ENCODE measurements at regions not wholly inside any gene's neighbourhood (a gene's known extent, or its start where the extent isn't known, plus 50 kb on each side); places are given as distances from the start of the nearest gene placed in this dataset.

DNA sequence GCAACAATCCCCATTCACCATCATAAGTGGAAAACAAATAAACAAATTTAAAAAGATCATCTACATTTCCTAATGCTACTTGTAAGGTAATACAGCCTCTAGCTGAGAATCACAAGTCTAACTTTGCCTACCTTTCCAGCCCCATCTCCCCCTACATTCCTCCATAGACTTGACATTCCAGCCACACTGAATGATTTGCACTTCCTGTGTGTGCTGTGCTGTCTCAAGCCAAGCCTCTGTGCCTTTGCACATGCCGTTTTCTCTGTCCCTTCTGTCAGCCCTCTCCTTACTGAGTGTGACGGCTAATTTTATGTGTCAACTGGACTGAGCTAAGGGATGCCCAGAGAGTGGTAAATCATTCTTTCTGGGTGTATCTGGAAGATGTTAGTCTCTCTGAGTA is 82.4 kb upstream of the MBIP start:
- no peaks in the 10 kb centered on the region for H3K9me3 ChIP-seq
- no peaks in the 10 kb centered on the region for H3K4me1 ChIP-seq
- no peaks in the 10 kb centered on the region for H3K27me3 ChIP-seq
- TF ChIP-seq POLR2A (IDR thresholded peaks at IDR 0.05) (no peak), POLR2AphosphoS5 (IDR thresholded peaks at IDR 0.05) (no peak), EP300 (IDR thresholded peaks at IDR 0.05) (no peak), CTCF (IDR thresholded peaks at IDR 0.05) (no peak)
- H3K27ac ChIP-seq = no peak overlapping the region
- H3K4me3 ChIP-seq = no peak overlapping the region
- ATAC-seq = no peak
- H3K36me3 ChIP-seq = no peaks in the 10 kb centered on the region
- WGBS, 2 donors (ENCODE audit: low coverage in 1 of 2) = 60 to 75% methylated on average over 2 of the region's 2 CpGs

DNA sequence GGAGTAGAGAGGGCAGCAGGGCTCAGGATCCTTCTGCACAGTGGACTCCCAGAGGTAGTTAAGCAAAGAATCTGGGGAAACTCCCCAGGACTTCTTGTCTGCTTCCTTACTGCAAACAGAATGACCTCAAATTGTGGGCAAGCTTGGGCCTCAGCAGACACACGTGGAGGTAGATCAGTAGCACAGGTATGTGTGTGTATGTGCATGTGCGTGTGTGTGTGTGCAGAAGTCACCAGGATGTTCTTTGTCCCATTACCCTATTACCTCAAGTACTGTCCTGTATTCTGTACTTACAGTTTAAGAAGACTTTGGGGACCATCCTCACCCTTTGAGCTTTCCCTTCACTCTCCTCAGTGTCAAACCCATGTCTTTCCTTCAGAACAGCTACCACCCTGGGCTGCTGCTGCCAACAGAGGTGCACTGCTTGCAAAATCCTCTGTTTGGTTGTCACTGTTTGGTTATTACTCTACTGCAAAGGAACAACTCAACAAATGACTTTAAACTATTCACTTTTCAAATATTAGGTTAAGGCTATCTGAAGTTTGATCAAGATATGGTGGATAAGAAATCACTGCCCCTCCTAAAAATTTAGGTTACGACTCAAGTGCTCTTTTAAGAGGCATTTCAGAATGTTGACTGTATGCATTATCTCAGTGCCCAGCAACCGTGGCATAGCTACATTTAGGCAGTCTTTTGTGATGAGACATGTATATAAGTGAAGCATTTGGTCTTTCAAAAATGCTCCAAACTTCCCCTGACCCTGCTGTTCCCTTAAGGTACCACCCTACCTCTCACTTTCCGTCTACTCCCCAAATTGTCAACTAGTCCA is 78.2 kb upstream of the MBIP start:
- ATAC-seq = no peak
- no peak overlapping the region for H3K4me3 ChIP-seq
- TF ChIP-seq EP300 (IDR thresholded peaks at IDR 0.05) = no peak
- TF ChIP-seq POLR2AphosphoS5 (IDR thresholded peaks at IDR 0.05) = no peak
- no peak for TF ChIP-seq POLR2A (IDR thresholded peaks at IDR 0.05)
- no peak for TF ChIP-seq CTCF (IDR thresholded peaks at IDR 0.05)
- H3K36me3 ChIP-seq = no peaks in the 10 kb centered on the region
- 73 to 94% methylated on average over 3 to 5 of the region's 5 CpGs for WGBS, 2 donors (ENCODE audit: low coverage in 1 of 2)
- peaks cover 0 to 8% (median 0%) of the 10 kb centered on the region in 3 donors for H3K9me3 ChIP-seq
- no peak overlapping the region for H3K27ac ChIP-seq
- H3K27me3 ChIP-seq = no peaks in the 10 kb centered on the region
- H3K4me1 ChIP-seq = no peaks in the 10 kb centered on the region

DNA sequence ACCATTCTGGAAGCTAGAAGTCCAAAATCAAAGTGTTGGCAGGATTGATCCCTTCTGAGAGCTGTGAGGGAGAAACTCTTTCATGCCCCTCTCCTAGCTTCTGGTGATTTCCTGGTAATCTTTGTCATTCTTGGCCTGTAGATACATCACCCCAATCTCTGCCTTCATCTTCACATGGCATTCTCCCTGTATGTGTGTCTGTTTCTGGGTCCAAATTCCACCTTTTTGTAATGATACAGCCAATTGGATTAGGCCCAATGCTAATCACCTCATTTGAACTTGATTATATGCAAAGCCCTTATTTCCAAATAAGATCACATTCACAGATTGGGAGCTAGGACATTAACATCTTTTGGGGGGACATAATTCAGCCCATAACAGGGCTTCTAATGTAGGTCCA is 76.9 kb upstream of the MBIP start:
- Histone ChIP-seq H3K27ac (no peak overlapping the region), H3K4me1 (no peaks in the 10 kb centered on the region), H3K27me3 (no peaks in the 10 kb centered on the region), H3K36me3 (no peaks in the 10 kb centered on the region), H3K4me3 (no peak overlapping the region), H3K9me3 (peaks cover 0 to 8% (median 0%) of the 10 kb centered on the region in 3 donors)
- TF ChIP-seq CTCF (IDR thresholded peaks at IDR 0.05) (no peak), POLR2AphosphoS5 (IDR thresholded peaks at IDR 0.05) (no peak), EP300 (IDR thresholded peaks at IDR 0.05) (no peak), POLR2A (IDR thresholded peaks at IDR 0.05) (no peak)
- no peak for ATAC-seq

DNA sequence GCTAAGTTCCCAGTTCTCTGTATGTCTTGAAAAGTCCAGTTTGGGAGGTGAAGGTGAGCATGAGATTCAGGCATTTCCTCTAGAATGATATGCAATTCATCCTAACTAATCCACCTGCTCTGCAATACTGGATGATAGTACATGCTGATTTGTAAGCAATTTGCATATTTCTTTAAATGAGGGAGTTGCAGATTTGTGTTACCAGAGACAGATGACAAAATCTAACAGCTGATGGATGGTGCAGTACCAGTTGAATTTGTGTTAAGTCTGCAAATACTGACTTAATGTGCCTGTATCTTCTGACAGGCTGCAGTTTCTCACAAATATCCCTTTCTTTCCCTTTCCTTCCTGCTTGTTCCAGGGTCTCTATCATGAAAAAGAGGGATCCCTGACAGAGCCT is 76.4 kb upstream of the MBIP start:
- Histone ChIP-seq H3K4me3 (no peak overlapping the region), H3K27me3 (no peaks in the 10 kb centered on the region), H3K36me3 (no peaks in the 10 kb centered on the region), H3K27ac (no peak overlapping the region), H3K9me3 (peaks cover 0 to 8% (median 0%) of the 10 kb centered on the region in 3 donors), H3K4me1 (no peaks in the 10 kb centered on the region)
- ATAC-seq = no peak
- TF ChIP-seq CTCF (IDR thresholded peaks at IDR 0.05) (no peak), POLR2A (IDR thresholded peaks at IDR 0.05) (no peak), POLR2AphosphoS5 (IDR thresholded peaks at IDR 0.05) (no peak), EP300 (IDR thresholded peaks at IDR 0.05) (no peak)

- 13 to 14% methylated on average over 1 of the region's 1 CpG for WGBS, 2 donors (ENCODE audit: low coverage in 1 of 2)
- Histone ChIP-seq H3K36me3 (no peaks in the 10 kb centered on the region), H3K4me3 (no peak overlapping the region), H3K27me3 (no peaks in the 10 kb centered on the region), H3K9me3 (peaks cover 0 to 8% (median 0%) of the 10 kb centered on the region in 3 donors), H3K27ac (no peak overlapping the region), H3K4me1 (no peaks in the 10 kb centered on the region)
- no peak for TF ChIP-seq POLR2AphosphoS5 (IDR thresholded peaks at IDR 0.05)
- TF ChIP-seq POLR2A (IDR thresholded peaks at IDR 0.05) = no peak
- TF ChIP-seq CTCF (IDR thresholded peaks at IDR 0.05) = no peak
- TF ChIP-seq EP300 (IDR thresholded peaks at IDR 0.05) = no peak
- no peak for ATAC-seq
Measured at GRCh38 chr14:36394593-36394992, 74.2 kb upstream of the MBIP start.

Data from gastroesophageal sphincter (tissue), 4 donors.